WTC11 (cell line): ENCODE measurements at regions not wholly inside any gene's neighbourhood (a gene's known extent, or its start where the extent isn't known, plus 50 kb on each side); places are given as distances from the start of the nearest gene placed in this dataset.

Experiments
- ATAC-seq: fragments of 200-7000 bp; cut with Tn5 transposase; 2 replicates; pipeline ENCODE4 v1.10.0; 2021; ENCODE audit warnings: mild to moderate bottlenecking, moderate library complexity
- CTCF ChIA-PET: fragments of 300-600 bp; sonication (Branson Sonifier 250); formaldehyde crosslinking; loops from one replicate; lab custom pipeline; 2021; ENCODE audit warnings: antibody characterized with exemption; lab: Charles Lee
- POLR2A ChIA-PET: fragments of 350-600 bp; sonication (Branson Sonifier 250); formaldehyde crosslinking; loops from one replicate; lab custom pipeline; 2021; ENCODE audit warnings: antibody characterized with exemption; lab: Charles Lee
- DNase-seq: peaks from one replicate; pipeline ENCODE4 v3.0.0; 2021; ENCODE audit warnings: low spot score
- H3K27ac Mint-ChIP-seq: 2 replicates; pipeline ENCODE4 v1.8.0; 2021; ENCODE audit warnings: mixed read lengths
- H3K27me3 Mint-ChIP-seq: 2 replicates; pipeline ENCODE4 v1.8.0; 2021; ENCODE audit warnings: low read depth, mild to moderate bottlenecking, moderate library complexity, mixed read lengths
- H3K36me3 Mint-ChIP-seq: 2 replicates; pipeline ENCODE4 v1.8.0; 2021; ENCODE audit warnings: mixed read lengths
- H3K4me1 Mint-ChIP-seq: 2 replicates; pipeline ENCODE4 v1.8.0; 2022; ENCODE audit warnings: mixed read lengths
- H3K4me3 Mint-ChIP-seq: 2 replicates; pipeline ENCODE4 v1.8.0; 2021; ENCODE audit warnings: mild to moderate bottlenecking, moderate library complexity, mixed read lengths
- H3K9me3 Mint-ChIP-seq: 2 replicates; pipeline ENCODE4 v1.8.0; 2021; ENCODE audit warnings: mixed read lengths
- CBFB ChIP-seq: sonication (generic); formaldehyde crosslinking; IDR thresholded peaks from 2 replicates; pipeline ENCODE4 v1.8.1; 2022; ENCODE audit warnings: mild to moderate bottlenecking, low read depth, missing genetic modification reagents
- ERG ChIP-seq: fragments of 250-450 bp; sonication (Bioruptor Pico); IDR thresholded peaks from 2 replicates; pipeline ENCODE4 v1.8.0; 2021; ENCODE audit warnings: mild to moderate bottlenecking
- NFYB ChIP-seq: sonication (generic); formaldehyde crosslinking; conservative IDR thresholded peaks from 2 replicates; pipeline ENCODE4 v1.8.0; 2022; ENCODE audit warnings: low read depth, missing genetic modification reagents
- SP1 ChIP-seq: sonication (generic); formaldehyde crosslinking; conservative IDR thresholded peaks from 2 replicates; pipeline ENCODE4 v1.8.1; 2022; ENCODE audit warnings: missing genetic modification reagents
- TCF7 ChIP-seq: sonication (generic); formaldehyde crosslinking; IDR thresholded peaks from 2 replicates; pipeline ENCODE4 v1.8.0; 2022; ENCODE audit warnings: mild to moderate bottlenecking, low read depth, missing genetic modification reagents, moderate library complexity
- ZNF396 ChIP-seq: fragments of 250-450 bp; sonication (Bioruptor Pico); IDR thresholded peaks from 2 replicates; pipeline ENCODE4 v1.8.0; 2021; ENCODE audit warnings: mild to moderate bottlenecking, moderate library complexity, borderline replicate concordance
- TF ChIP-seq, protein P1 (sequence below): sonication (generic); formaldehyde crosslinking; IDR thresholded peaks from 2 replicates; pipeline ENCODE4 v1.8.1; 2023; ENCODE audit warnings: mild to moderate bottlenecking, missing genetic modification reagents, moderate library complexity
- TF ChIP-seq, protein P2 (sequence below): sonication (generic); formaldehyde crosslinking; IDR thresholded peaks from 2 replicates; pipeline ENCODE4 v1.8.1; 2023; ENCODE audit warnings: mild to moderate bottlenecking, missing genetic modification reagents, borderline replicate concordance
- TF ChIP-seq, protein P3 (sequence below): sonication (generic); formaldehyde crosslinking; conservative IDR thresholded peaks from 2 replicates; pipeline ENCODE4 v1.8.1; 2023; ENCODE audit warnings: mild to moderate bottlenecking, low read depth, missing genetic modification reagents, moderate library complexity
- TF ChIP-seq, protein P4 (sequence below): sonication (generic); formaldehyde crosslinking; IDR thresholded peaks from 2 replicates; pipeline ENCODE4 v1.8.1; 2023; ENCODE audit warnings: mild to moderate bottlenecking, moderate library complexity, missing genetic modification reagents

DNA sequence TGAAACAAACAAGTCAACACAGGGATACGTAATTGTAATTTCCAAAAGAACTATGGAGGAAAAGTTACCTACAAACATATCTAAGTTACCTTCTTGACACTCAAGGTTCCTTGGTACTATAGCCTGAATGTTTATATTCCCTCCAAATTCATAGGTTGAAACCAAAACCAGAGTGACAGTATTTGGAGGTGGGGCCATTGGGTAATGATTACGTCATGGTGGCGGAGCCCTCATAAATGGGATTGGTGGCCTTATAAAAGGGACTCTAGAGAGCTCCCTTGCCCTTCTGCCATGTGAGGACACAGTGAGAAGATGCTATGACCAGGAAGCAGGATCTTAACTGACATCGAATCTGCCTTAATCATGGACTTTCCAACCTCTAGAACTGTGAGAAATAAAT is 87.3 kb downstream of the PMAIP1 start (continued):
- TF ChIP-seq, protein P1, sequence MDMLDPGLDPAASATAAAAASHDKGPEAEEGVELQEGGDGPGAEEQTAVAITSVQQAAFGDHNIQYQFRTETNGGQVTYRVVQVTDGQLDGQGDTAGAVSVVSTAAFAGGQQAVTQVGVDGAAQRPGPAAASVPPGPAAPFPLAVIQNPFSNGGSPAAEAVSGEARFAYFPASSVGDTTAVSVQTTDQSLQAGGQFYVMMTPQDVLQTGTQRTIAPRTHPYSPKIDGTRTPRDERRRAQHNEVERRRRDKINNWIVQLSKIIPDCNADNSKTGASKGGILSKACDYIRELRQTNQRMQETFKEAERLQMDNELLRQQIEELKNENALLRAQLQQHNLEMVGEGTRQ (CRISPR knock-in tag), result no peak

GRCh38 chr18:59986139-59986538 is 86.3 kb downstream of the PMAIP1 start:
- Mint-ChIP-seq H3K4me1 (no peaks in the 10 kb centered on the region), H3K36me3 (no peaks in the 10 kb centered on the region)
- TF ChIP-seq, protein P2, sequence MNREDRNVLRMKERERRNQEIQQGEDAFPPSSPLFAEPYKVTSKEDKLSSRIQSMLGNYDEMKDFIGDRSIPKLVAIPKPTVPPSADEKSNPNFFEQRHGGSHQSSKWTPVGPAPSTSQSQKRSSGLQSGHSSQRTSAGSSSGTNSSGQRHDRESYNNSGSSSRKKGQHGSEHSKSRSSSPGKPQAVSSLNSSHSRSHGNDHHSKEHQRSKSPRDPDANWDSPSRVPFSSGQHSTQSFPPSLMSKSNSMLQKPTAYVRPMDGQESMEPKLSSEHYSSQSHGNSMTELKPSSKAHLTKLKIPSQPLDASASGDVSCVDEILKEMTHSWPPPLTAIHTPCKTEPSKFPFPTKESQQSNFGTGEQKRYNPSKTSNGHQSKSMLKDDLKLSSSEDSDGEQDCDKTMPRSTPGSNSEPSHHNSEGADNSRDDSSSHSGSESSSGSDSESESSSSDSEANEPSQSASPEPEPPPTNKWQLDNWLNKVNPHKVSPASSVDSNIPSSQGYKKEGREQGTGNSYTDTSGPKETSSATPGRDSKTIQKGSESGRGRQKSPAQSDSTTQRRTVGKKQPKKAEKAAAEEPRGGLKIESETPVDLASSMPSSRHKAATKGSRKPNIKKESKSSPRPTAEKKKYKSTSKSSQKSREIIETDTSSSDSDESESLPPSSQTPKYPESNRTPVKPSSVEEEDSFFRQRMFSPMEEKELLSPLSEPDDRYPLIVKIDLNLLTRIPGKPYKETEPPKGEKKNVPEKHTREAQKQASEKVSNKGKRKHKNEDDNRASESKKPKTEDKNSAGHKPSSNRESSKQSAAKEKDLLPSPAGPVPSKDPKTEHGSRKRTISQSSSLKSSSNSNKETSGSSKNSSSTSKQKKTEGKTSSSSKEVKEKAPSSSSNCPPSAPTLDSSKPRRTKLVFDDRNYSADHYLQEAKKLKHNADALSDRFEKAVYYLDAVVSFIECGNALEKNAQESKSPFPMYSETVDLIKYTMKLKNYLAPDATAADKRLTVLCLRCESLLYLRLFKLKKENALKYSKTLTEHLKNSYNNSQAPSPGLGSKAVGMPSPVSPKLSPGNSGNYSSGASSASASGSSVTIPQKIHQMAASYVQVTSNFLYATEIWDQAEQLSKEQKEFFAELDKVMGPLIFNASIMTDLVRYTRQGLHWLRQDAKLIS (CRISPR knock-in tag), result no peak
- TF ChIP-seq CBFB (CRISPR knock-in tag) (no peak), SP1 (CRISPR knock-in tag) (no peak), TCF7 (CRISPR knock-in tag) (no peak), ZNF396 (no peak), NFYB (no peak)
- TF ChIP-seq, protein P3, sequence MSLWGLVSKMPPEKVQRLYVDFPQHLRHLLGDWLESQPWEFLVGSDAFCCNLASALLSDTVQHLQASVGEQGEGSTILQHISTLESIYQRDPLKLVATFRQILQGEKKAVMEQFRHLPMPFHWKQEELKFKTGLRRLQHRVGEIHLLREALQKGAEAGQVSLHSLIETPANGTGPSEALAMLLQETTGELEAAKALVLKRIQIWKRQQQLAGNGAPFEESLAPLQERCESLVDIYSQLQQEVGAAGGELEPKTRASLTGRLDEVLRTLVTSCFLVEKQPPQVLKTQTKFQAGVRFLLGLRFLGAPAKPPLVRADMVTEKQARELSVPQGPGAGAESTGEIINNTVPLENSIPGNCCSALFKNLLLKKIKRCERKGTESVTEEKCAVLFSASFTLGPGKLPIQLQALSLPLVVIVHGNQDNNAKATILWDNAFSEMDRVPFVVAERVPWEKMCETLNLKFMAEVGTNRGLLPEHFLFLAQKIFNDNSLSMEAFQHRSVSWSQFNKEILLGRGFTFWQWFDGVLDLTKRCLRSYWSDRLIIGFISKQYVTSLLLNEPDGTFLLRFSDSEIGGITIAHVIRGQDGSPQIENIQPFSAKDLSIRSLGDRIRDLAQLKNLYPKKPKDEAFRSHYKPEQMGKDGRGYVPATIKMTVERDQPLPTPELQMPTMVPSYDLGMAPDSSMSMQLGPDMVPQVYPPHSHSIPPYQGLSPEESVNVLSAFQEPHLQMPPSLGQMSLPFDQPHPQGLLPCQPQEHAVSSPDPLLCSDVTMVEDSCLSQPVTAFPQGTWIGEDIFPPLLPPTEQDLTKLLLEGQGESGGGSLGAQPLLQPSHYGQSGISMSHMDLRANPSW, result no peak
- TF ChIP-seq, all 79 proteins: peak for 0
- ATAC-seq (no peak), DNase-seq (no peak)
- H3K9me3 Mint-ChIP-seq, result peaks cover 9% of the 10 kb centered on the region
- no peak overlapping the region for H3K4me3 Mint-ChIP-seq
- ChIA-PET POLR2A (no interaction called here), CTCF (interaction anchor here (0.5 to 1.4 kb wide), 2 partner anchors 8 to 150 kb away, joined by 3 to 5 read pairs; no protein-coding TSS in a partner anchor)
- H3K27ac Mint-ChIP-seq, result no peak overlapping the region
- no peaks in the 10 kb centered on the region for H3K27me3 Mint-ChIP-seq

GRCh38 chr18:59985289-59985688 is 85.5 kb downstream of the PMAIP1 start:
- DNase-seq, result no peak
- H3K27me3 Mint-ChIP-seq, result no peaks in the 10 kb centered on the region
- H3K36me3 Mint-ChIP-seq, result no peaks in the 10 kb centered on the region
- ChIA-PET POLR2A (no interaction called here), CTCF (interaction anchor here (0.9 kb wide), 1 partner anchor 11 kb away, joined by 3 read pairs; no protein-coding TSS in a partner anchor)
- no peak overlapping the region for H3K27ac Mint-ChIP-seq
- ATAC-seq, result no peak
- peaks cover 9% of the 10 kb centered on the region for H3K9me3 Mint-ChIP-seq
- peaks cover 5% of the 10 kb centered on the region for H3K4me1 Mint-ChIP-seq
- TF ChIP-seq, protein P2 (CRISPR knock-in tag), result no peak
- no peak for TF ChIP-seq ERG (CRISPR knock-in tag)
- TF ChIP-seq, protein P4, sequence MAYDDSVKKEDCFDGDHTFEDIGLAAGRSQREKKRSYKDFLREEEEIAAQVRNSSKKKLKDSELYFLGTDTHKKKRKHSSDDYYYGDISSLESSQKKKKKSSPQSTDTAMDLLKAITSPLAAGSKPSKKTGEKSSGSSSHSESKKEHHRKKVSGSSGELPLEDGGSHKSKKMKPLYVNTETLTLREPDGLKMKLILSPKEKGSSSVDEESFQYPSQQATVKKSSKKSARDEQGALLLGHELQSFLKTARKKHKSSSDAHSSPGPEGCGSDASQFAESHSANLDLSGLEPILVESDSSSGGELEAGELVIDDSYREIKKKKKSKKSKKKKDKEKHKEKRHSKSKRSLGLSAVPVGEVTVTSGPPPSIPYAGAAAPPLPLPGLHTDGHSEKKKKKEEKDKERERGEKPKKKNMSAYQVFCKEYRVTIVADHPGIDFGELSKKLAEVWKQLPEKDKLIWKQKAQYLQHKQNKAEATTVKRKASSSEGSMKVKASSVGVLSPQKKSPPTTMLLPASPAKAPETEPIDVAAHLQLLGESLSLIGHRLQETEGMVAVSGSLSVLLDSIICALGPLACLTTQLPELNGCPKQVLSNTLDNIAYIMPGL (CRISPR knock-in tag), result no peak
- TF ChIP-seq, all 79 proteins: peak for 0
- no peak overlapping the region for H3K4me3 Mint-ChIP-seq
